ENCODE measurements at regions not wholly inside any gene's neighbourhood (a gene's known extent, or its start where the extent isn't known, plus 50 kb on each side); places are given as distances from the start of the nearest gene placed in this dataset.

- no peak for TF ChIP-seq ZBTB44 (tag by site-specific recombination; IDR thresholded peaks at IDR 0.05)
- TF ChIP-seq, protein P1, sequence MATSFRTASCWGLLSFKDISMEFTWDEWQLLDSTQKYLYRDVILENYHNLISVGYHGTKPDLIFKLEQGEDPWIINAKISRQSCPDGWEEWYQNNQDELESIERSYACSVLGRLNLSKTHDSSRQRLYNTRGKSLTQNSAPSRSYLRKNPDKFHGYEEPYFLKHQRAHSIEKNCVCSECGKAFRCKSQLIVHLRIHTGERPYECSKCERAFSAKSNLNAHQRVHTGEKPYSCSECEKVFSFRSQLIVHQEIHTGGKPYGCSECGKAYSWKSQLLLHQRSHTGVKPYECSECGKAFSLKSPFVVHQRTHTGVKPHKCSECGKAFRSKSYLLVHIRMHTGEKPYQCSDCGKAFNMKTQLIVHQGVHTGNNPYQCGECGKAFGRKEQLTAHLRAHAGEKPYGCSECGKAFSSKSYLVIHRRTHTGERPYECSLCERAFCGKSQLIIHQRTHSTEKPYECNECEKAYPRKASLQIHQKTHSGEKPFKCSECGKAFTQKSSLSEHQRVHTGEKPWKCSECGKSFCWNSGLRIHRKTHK (tag by site-specific recombination; IDR thresholded peaks at IDR 0.05), result no peak
- no peak for TF ChIP-seq ZNF394 (tag by site-specific recombination; IDR thresholded peaks at IDR 0.05; ENCODE audit: borderline replicate concordance)
- no peak for TF ChIP-seq ZNF624 (tag by site-specific recombination; IDR thresholded peaks at IDR 0.05)
- no peak for TF ChIP-seq ZNF354C (tag by site-specific recombination; IDR thresholded peaks at IDR 0.05; ENCODE audit: borderline replicate concordance, low read depth)
- no peak for TF ChIP-seq ZNF433 (tag by site-specific recombination; IDR thresholded peaks at IDR 0.05; ENCODE audit: low read depth)
- TF ChIP-seq ZSCAN16 (tag by site-specific recombination; IDR thresholded peaks at IDR 0.05), result no peak
- no peak for TF ChIP-seq ZNF10 (tag by site-specific recombination; IDR thresholded peaks at IDR 0.05)
- TF ChIP-seq PRDM6 (tag by site-specific recombination; IDR thresholded peaks at IDR 0.05), result no peak
- TF ChIP-seq, protein P2, sequence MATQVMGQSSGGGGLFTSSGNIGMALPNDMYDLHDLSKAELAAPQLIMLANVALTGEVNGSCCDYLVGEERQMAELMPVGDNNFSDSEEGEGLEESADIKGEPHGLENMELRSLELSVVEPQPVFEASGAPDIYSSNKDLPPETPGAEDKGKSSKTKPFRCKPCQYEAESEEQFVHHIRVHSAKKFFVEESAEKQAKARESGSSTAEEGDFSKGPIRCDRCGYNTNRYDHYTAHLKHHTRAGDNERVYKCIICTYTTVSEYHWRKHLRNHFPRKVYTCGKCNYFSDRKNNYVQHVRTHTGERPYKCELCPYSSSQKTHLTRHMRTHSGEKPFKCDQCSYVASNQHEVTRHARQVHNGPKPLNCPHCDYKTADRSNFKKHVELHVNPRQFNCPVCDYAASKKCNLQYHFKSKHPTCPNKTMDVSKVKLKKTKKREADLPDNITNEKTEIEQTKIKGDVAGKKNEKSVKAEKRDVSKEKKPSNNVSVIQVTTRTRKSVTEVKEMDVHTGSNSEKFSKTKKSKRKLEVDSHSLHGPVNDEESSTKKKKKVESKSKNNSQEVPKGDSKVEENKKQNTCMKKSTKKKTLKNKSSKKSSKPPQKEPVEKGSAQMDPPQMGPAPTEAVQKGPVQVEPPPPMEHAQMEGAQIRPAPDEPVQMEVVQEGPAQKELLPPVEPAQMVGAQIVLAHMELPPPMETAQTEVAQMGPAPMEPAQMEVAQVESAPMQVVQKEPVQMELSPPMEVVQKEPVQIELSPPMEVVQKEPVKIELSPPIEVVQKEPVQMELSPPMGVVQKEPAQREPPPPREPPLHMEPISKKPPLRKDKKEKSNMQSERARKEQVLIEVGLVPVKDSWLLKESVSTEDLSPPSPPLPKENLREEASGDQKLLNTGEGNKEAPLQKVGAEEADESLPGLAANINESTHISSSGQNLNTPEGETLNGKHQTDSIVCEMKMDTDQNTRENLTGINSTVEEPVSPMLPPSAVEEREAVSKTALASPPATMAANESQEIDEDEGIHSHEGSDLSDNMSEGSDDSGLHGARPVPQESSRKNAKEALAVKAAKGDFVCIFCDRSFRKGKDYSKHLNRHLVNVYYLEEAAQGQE (tag by site-specific recombination; IDR thresholded peaks at IDR 0.05), result no peak
Measured at GRCh38 chr10:108000365-108000764, 835.9 kb upstream of the SORCS1 start (continued).

- Histone ChIP-seq H3K27ac (ENCODE audit: extremely low read depth, low read depth, low read length) (no peak overlapping the region), H3K4me3 (ENCODE audit: low read depth, low read length) (no peak overlapping the region), H3K36me3 (ENCODE audit: control insufficient read depth in 2 of 2, insufficient read depth in 1 of 2, low read length in 2 of 2) (no peaks in the 10 kb centered on the region), H3K4me1 (ENCODE audit: control insufficient read depth, insufficient read depth, low read length) (no peaks in the 10 kb centered on the region), H3K9me3 (ENCODE audit: control insufficient read depth, insufficient read depth, low read depth, low read length) (no peaks in the 10 kb centered on the region)
- ChIA-PET CTCF (interaction anchor here (0.7 kb wide), 1 partner anchor 1312 kb away, joined by 3 read pairs; no protein-coding TSS in a partner anchor), POLR2A (no interaction called here)
- TF ChIP-seq SP7 (tag by site-specific recombination; IDR thresholded peaks at IDR 0.05), result no peak
- TF ChIP-seq ZNF416 (tag by site-specific recombination; IDR thresholded peaks at IDR 0.05), result no peak
- TF ChIP-seq GLIS1 (tag by site-specific recombination; IDR thresholded peaks at IDR 0.05), result no peak
Measured at GRCh38 chr10:107994621-107995270, 830.2 kb upstream of the SORCS1 start.

DNA sequence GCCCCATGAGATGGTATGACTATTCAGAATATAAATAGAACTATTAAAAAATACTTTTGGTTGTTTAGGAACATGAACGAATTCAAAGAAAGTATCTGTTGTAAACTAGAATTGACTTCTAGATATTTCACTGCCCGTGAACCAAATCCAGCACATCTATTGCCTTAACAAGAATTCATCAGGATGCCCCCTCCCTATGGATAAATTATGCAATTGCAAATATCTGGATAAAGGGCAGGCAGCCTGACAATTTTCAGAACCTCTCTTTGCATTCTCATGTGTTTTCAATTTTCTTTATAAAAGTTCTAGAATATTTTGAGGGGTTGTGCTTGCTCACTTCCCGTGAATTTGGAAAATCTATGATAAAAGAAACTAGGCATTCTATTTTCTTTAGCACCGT, 822.1 kb upstream of the SORCS1 start:
- H3K27ac ChIP-seq (ENCODE audit: extremely low read depth, low read depth, low read length), result no peak overlapping the region
- H3K9me3 ChIP-seq (ENCODE audit: control insufficient read depth, insufficient read depth, low read depth, low read length), result no peaks in the 10 kb centered on the region
- ChIA-PET CTCF (no interaction called here), POLR2A (no interaction called here)
- no peaks in the 10 kb centered on the region for H3K4me1 ChIP-seq (ENCODE audit: control insufficient read depth, insufficient read depth, low read length)
- H3K4me3 ChIP-seq (ENCODE audit: low read depth, low read length), result no peak overlapping the region
- no peaks in the 10 kb centered on the region for H3K36me3 ChIP-seq (ENCODE audit: control insufficient read depth in 2 of 2, insufficient read depth in 1 of 2, low read length in 2 of 2)
- no peak for TF ChIP-seq ZFP3 (tag by site-specific recombination; IDR thresholded peaks at IDR 0.05; ENCODE audit: low read depth)
- TF ChIP-seq ZNF776 (tag by site-specific recombination; IDR thresholded peaks at IDR 0.05; ENCODE audit: borderline replicate concordance), result no peak
- no peak for TF ChIP-seq ZNF707 (tag by site-specific recombination; IDR thresholded peaks at IDR 0.05)
- TF ChIP-seq, protein P3, sequence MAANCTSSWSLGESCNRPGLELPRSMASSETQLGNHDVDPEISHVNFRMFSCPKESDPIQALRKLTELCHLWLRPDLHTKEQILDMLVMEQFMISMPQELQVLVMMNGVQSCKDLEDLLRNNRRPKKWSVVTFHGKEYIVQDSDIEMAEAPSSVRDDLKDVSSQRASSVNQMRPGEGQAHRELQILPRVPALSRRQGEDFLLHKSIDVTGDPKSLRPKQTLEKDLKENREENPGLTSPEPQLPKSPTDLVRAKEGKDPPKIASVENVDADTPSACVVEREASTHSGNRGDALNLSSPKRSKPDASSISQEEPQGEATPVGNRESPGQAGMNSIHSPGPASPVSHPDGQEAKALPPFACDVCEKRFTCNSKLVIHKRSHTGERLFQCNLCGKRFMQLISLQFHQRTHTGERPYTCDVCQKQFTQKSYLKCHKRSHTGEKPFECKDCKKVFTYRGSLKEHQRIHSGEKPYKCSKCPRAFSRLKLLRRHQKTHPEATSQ (tag by site-specific recombination; IDR thresholded peaks at IDR 0.05), result no peak
- no peak for TF ChIP-seq ZNF148 (tag by site-specific recombination; IDR thresholded peaks at IDR 0.05; ENCODE audit: borderline replicate concordance)
- no peak for TF ChIP-seq ZBTB7A (tag by site-specific recombination; IDR thresholded peaks at IDR 0.05; ENCODE audit: low read depth)
- no peak for TF ChIP-seq ZNF155 (tag by site-specific recombination; IDR thresholded peaks at IDR 0.05)
- TF ChIP-seq ZNF600 (tag by site-specific recombination; IDR thresholded peaks at IDR 0.05), result no peak
